Effector CD4-positive, alpha-beta T cell (primary cell): ENCODE measurements at regions not wholly inside any gene's neighbourhood (a gene's known extent, or its start where the extent isn't known, plus 50 kb on each side); places are given as distances from the start of the nearest gene placed in this dataset.

Experiments
- DNase-seq: peaks from one replicate; pipeline ENCODE4 v3.0.0-alpha.2; 2020

GRCh38 chr4:15130441-15130840 is 128.2 kb downstream of the CPEB2 start:
- DNase-seq, result no peak

- DNase-seq, result no peak
Observed at GRCh38 chr4:15131551-15131950, 129.3 kb downstream of the CPEB2 start.

GRCh38 chr4:15132739-15133138 is 130.5 kb downstream of the CPEB2 start:
- no peak for DNase-seq

- no peak for DNase-seq
Observed at GRCh38 chr4:15139599-15139998, 137.3 kb downstream of the CPEB2 start.

GRCh38 chr4:15142201-15142600 is 139.9 kb downstream of the CPEB2 start:
- no peak for DNase-seq

- no peak for DNase-seq
Observed at GRCh38 chr4:15143551-15143950, 141.3 kb downstream of the CPEB2 start.

GRCh38 chr4:15144249-15144966 is 142.1 kb downstream of the CPEB2 start:
- DNase-seq, result no peak

- DNase-seq, result no peak
Observed at GRCh38 chr4:15144967-15145295, 142.7 kb downstream of the CPEB2 start.

GRCh38 chr4:15145709-15146108 is 143.4 kb downstream of the CPEB2 start:
- no peak for DNase-seq

GRCh38 chr4:15147714-15148113 is 145.4 kb downstream of the CPEB2 start:
- no peak for DNase-seq

GRCh38 chr4:15148199-15148598 is 145.9 kb downstream of the CPEB2 start:
- DNase-seq, result no peak

- no peak for DNase-seq
Observed at GRCh38 chr4:15148691-15149090, 146.4 kb downstream of the CPEB2 start.

GRCh38 chr4:15149234-15149838 is 147.1 kb downstream of the CPEB2 start:
- no peak for DNase-seq

- no peak for DNase-seq
Observed at GRCh38 chr4:15149839-15150592, 147.7 kb downstream of the CPEB2 start.

GRCh38 chr4:15150631-15151030 is 148.3 kb downstream of the CPEB2 start:
- no peak for DNase-seq

GRCh38 chr4:15151033-15151432 is 148.8 kb downstream of the CPEB2 start:
- no peak for DNase-seq

GRCh38 chr4:15153662-15154061 is 151.4 kb downstream of the CPEB2 start:
- no peak for DNase-seq

GRCh38 chr4:15158406-15159091 is 156.3 kb downstream of the CPEB2 start:
- DNase-seq, result no peak

- no peak for DNase-seq
Observed at GRCh38 chr4:15159477-15160019, 157.3 kb downstream of the CPEB2 start.

GRCh38 chr4:15161439-15161838 is 159.2 kb downstream of the CPEB2 start:
- no peak for DNase-seq

GRCh38 chr4:15162046-15162445 is 159.8 kb downstream of the CPEB2 start:
- no peak for DNase-seq

GRCh38 chr4:15162465-15163283 is 160.4 kb downstream of the CPEB2 start:
- DNase-seq, result no peak
